ENCODE measurements at regions not wholly inside any gene's neighbourhood (a gene's known extent, or its start where the extent isn't known, plus 50 kb on each side); places are given as distances from the start of the nearest gene placed in this dataset.

- no peak for DNase-seq (ENCODE audit: low read depth in 1 of 2, low spot score in 1 of 2)
These were observed 53.2 kb upstream of the TNRC6C start for GRCh38 chr17:77905266-77905665.

DNA sequence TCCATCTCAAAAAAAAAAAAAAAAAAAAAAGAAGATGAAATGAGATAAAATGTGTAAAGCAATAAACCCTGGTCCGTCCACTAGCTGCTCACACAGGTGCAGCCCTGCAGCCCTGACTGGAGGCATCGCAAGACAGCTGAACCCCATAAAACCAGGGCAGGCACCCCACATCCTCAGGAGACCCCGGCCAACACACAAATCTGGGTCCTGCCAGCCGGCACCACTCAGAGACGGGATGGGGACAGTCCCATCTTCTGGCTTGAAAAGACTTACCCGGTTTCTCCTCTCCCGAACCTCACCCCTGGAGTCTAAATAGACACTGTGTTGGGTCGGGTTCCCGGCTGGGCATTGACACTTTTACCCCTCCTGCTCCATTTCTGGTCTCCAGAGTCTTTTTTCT, 52.7 kb upstream of the TNRC6C start:
- DNase-seq (ENCODE audit: low read depth in 1 of 2, low spot score in 1 of 2), result no peak

DNA sequence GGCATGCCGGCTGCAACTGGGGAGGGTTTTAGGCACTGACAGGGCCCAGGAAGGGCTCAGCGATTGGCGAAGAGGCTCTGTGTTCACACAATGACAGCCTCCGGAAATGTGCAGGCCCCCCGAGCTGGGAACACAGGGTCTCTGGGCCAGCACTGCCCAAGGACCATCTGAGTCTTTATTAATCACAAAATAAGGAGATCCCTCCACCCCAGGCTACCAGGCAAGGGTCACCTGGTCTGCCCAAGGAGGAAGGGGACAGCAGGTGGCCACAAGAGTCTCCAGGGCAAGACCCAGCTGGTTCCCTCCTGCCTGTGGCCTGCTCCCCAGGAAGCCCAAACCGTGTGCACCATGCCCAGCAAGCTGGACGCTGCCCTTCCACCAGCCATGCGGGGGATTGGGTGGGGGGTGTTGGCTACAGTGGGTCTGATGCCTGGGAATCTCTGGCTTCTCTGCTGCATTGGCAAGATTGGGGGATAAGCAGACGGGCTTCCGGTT, 52.1 kb upstream of the TNRC6C start:
- DNase-seq (ENCODE audit: low read depth in 1 of 2, low spot score in 1 of 2), result no peak

GRCh38 chr17:77907497-77908461, 50.7 kb upstream of the TNRC6C start:
- DNase-seq (ENCODE audit: low read depth in 1 of 2, low spot score in 1 of 2), result no peak

DNA sequence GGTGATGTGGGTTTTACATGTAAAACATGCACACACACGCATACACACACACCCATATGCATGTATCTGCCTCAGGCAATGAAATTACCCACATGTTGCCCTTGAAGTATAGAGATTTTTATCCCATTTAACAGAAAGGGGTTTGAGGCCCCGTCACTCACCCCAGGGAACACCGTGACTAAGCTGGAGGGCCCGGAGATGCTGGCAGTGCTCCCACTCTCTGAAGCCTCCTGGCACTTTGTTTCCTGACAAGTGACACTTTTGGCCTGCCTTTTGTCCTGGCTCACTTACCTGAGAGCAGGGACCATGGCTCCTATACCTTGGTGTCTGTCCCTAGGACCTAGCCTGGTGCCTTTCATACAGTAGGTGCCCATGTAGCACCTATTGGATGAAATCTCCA, 50.0 kb upstream of the TNRC6C start:
- no peak for DNase-seq (ENCODE audit: low read depth in 1 of 2, low spot score in 1 of 2)
